Limb (tissue), 2 donors: ENCODE measurements at regions not wholly inside any gene's neighbourhood (a gene's known extent, or its start where the extent isn't known, plus 50 kb on each side); places are given as distances from the start of the nearest gene placed in this dataset.

ENCODE experiments used
- DNase-seq, 2 donors: peaks; one replicate each; pipeline ENCODE4 v3.0.0-alpha.2; 2016; ENCODE audit errors: extremely low spot score in 2 of 2

GRCh38 chr18:60146220-60146960 is 226.2 kb downstream of the MC4R start:
- no peak for DNase-seq

GRCh38 chr18:60145776-60146175 is 226.8 kb downstream of the MC4R start:
- no peak for DNase-seq

- DNase-seq, result no peak
These were observed 235.0 kb downstream of the PMAIP1 start for GRCh38 chr18:60134806-60135205.

DNA sequence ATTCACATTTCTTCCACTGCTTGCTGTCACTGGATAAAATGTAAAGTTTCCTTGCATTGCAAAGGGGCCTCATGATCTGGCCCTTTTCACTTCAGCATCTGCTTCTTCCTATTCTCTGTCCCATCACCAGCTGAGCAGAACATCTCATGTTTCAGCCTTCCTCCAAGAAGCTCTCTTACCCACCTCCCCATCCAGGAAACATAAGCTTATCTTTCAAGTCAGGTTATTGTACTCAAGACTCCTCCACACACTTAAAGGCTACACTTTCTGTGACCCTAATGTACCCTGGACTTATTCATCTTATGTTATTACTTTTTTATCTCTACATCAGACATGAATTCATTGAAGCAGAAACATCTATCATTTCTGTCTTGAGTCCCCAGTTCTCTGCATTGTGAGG is 230.5 kb downstream of the PMAIP1 start:
- DNase-seq, result no peak

DNA sequence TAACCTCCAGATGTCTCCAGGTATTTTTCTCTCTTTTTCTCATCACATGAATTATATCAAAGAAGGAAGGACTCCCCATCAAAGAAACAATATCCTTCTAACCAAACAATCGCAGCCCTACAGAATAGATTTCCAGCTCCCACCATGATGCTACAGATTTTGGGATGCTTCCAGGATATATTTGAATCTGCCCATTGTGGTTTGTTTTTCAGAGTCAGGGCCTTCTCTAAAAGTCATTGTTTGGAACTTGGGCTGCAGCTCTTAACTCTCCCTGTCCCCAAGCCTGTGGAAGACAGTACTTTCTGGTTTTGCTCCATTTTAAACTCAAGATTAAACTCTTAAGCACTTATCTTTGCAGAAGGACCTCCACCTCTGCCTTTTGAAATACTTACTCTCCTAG is 223.2 kb downstream of the PMAIP1 start:
- no peak for DNase-seq

GRCh38 chr18:60122339-60122738 is 222.5 kb downstream of the PMAIP1 start:
- no peak for DNase-seq

GRCh38 chr18:60120231-60120750 is 220.5 kb downstream of the PMAIP1 start:
- DNase-seq, result no peak

DNA sequence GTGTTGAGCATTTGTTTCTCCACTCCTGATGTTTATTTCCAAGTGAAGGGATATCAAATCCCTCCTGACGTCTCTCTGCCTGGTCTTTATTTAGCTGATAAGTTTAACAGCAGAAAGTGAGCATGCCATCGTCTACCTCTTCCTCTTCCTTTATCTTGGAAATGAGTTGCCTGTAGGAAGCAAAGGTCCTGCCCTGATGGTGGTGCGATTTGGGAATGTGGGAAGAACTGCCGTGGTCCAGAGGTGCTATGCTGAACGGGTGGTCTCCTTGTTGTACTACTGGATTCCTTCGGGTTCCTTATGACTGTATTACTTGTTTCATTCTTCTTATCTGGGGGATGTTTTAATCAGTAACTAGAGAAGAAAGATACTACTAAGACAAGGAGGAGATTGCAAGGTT is 217.5 kb downstream of the PMAIP1 start:
- no peak for DNase-seq

- no peak for DNase-seq
These were observed 213.6 kb downstream of the PMAIP1 start for GRCh38 chr18:60113396-60113795.

- no peak for DNase-seq
These were observed 212.6 kb downstream of the PMAIP1 start for GRCh38 chr18:60112369-60112768.

DNA sequence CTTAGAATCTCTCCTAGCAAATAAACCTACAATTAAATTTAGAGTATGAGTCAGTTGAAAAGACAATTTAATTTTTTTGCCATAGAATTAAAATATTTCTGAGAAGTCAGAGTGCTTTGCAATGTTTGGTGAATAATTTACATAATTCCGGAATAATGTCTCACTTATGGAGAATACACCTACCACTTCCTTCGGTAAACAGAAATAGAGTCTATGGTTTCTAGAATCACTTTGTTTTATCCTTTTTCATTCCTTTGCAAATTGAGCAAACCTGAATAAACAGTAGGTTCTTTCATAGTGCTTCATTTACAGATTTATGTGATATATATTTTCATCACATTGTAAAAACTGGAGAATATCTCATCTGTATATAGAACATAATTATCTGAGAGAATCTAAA is 211.7 kb downstream of the PMAIP1 start:
- DNase-seq, result no peak

DNA sequence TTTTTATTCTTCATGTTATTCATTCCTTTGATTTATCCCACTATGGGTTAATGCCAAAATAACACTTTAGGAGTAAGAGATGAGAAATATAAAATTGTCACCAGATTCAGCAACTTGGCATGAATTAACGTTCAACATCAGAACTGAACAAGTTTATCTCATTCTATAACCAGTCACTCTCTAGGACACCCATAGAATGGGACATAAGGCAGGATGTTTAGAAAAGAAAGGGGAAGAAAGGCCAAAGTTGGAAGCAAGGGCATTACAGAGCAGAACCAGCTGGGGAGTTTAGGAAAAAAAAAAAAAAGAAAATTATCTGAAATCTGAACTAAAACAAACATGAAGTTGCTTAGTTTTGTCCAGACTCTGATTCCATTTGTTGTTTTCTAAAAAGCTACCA is 211.0 kb downstream of the PMAIP1 start:
- no peak for DNase-seq

DNA sequence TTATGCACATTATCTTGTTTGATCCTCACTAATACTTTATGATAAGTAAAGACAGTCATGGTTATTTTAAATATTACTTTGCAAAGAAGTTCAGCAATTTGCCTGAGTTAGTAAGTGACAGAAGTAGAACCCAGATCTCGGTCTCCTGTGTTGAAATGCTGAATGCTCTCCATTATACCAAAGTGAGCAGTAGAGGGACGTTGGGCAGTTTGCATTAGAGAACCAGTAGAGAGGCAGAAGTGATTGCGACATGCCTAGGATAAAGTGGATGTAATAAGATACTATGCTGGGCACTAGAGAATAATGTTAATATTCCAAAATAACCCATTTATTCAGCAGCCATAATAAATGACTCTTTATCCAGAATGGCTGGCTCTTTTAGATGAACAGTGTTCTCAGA is 201.0 kb downstream of the PMAIP1 start:
- DNase-seq, result no peak

DNA sequence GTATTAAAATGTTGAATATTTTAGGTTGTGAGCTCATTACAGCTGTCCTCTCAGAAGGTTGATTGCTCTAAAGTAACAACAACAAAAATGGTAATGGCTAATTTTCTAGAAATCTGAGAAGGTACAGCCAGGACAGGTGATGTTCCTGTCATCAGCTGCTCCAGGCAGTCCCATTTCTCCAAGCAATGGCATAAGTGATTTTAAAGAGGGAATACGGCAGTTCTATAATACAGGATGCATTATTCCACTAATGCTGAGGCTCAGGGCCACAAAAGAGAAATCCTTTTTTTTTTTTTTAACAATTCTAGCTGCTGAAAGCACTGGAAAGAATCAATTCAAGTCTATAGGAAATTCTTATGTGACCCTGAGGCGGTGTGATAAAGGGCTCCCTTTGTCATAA is 199.9 kb downstream of the PMAIP1 start:
- no peak for DNase-seq

- DNase-seq, result no peak
These were observed 196.6 kb downstream of the PMAIP1 start for GRCh38 chr18:60096428-60096827.

DNA sequence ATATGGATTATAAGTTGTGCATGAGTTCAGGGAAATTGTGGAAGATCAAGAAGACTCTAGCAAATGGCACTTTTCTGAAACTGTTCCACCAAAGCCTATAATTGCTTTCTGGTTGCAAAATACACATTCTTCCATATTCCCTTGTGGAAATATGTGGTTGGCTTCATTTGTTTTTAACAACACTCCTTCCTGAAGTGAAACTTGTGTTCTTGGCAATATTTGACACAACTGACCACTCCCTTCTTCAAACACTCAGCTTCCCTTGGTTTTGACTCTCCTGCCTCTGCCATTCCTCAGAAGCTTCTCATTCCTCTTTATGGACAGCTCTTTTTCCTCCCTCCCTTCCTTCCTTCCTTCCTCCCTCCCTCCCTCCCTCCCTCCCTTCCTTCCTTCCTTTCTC is 192.3 kb downstream of the PMAIP1 start:
- no peak for DNase-seq

DNA sequence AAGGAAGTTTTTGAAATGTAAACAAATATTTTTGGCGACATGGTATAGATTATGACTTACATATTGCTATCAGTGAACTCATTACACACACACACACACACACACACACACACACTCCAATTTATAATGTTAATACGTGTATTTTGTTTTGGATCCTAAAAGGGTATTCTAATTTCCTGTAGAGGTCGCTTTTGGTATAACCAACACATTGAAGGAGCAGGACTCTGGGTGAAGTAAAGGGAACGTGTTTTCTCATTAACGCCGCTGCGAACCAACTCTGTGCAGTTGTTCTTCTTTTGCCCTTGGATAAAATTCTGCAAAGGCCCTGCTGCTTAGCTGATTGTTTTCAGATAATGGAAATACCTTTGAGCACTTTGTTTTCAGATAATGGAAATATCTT is 190.4 kb downstream of the PMAIP1 start:
- no peak for DNase-seq

DNA sequence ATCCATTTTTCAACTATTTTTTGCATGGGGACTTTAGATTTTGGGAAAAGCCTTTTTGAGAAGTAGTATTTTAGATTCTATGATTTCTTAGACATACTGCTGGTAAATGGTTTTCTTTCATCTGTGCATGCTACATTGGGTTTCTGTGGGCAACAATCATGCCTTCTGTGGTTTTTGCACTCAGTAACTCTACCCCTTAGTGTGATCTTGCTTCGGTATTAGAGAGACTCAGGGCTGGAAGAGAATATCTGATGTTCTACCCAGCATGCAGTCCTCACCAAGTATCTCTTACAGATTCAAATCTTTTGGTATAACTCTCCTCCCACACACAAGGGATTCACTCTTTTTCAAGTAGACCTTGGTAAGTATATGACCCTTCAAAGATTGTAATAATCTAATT is 183.0 kb downstream of the PMAIP1 start:
- DNase-seq, result no peak

DNA sequence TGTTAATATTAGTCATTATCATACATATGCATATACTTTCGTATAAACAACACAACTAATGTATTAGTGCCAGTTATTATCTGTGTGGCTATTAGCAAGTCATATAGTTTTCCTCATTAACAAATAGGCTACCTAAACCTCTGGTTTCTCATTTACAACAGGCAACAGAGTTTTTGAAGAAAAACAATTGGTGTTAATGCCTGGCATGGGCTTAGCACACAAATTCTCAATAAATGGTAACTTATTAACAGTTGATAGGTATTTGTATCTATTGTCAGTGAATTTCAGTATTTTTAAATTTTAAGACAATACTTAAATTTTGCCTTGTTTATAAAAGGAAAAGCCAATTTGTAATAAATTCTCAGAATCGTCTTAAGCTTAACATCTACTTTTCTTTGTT is 182.5 kb downstream of the PMAIP1 start:
- no peak for DNase-seq

DNA sequence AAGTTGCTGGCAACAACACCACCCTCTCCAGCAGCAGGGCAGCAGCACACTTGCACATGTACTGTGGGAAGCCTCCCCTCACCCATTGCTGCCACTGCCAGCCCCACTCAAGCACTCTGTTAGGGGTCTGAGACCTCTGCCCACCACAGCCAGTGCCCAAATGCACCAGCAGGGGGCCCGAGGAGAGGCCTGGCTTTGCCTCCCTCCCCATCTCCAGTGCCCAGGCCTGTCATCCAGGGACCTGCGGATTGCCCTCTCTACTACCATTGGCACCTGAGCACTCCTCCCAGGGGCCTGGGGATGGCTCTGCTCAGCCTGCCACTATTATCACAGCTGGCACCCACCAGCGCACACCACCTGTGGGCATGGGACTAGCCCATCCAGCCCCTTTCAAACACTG is 175.7 kb downstream of the PMAIP1 start:
- DNase-seq, result no peak

- DNase-seq, result no peak
These were observed 170.8 kb downstream of the PMAIP1 start for GRCh38 chr18:60070631-60071030.

DNA sequence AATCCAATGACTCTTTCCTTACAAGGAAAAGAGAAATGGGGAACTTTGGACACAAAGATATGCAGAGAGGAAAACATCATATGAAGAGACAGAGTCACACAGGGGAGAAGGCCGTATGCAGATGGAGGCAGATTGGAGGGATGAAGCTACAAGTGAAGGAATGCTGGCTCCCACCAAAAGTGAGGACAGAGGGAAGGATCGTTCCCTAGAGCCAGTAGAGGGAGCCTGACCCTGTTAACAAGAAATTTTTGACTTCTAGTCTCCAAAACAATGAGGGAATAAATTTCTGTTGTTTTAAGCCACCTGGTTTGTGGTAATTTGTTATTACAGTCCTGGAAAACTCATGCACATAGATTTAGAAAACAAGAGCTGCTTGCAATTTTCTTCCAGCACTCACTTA is 169.3 kb downstream of the PMAIP1 start:
- DNase-seq, result no peak

DNA sequence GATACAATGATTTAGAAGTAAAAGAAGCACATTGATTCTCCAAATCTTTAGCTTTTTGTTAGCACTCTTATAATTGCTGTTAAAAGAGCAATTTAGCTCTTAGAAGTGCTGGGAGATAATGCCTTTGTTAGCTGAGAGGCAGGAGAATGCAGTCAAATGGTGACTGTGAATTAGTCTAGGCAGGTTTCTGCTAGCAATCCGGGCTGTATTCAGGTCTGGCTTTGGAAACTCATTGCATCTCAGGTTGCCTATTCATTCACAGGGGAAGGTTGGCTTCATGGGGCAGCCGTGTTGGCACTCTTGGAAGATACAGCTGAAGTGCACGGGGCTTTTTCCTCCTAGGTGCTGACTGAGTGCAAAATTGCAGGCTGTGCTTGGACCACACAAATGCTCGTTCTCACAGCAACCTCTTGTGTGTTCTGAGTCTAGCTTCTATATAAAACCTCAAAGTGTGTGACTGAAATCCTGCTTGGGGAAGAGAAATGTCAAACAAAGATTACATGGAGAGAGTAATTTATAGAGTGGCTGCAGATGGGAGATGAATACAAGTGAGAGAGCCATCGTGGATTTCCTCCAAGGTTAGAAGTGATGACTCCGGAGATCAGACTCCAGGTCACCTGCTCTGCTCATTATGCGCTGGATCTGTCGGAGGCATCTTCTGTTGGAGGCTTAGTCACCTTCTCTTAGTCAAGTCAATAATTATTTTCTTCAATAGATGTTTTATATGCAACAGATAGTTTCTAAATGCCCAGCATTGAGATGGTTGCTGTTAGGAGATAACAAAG is 167.8 kb downstream of the PMAIP1 start:
- no peak for DNase-seq
